Activated T-helper 1 cell treated with anti-CD3 and anti-CD28 coated beads, Interleukin-12 subunit alpha, Interleukin-12 subunit beta, Interleukin-2, Interleukin-4 antibody, amounts not matched to agents 30 ng/mL and 10 ng/mL and 1 ng/mL, durations not matched to agents 14 hours and 24 hours and 36 hours (primary cell): ENCODE measurements at regions not wholly inside any gene's neighbourhood (a gene's known extent, or its start where the extent isn't known, plus 50 kb on each side); places are given as distances from the start of the nearest gene placed in this dataset.

Experiments used
- DNase-seq: peaks from one replicate; pipeline ENCODE4 v3.0.0; 2021; ENCODE audit warnings: low spot score
- H3K27ac Mint-ChIP-seq: one replicate; pipeline ENCODE4 v1.8.0; 2021; ENCODE audit warnings: mild to moderate bottlenecking, mixed read lengths
- H3K27me3 Mint-ChIP-seq: one replicate; pipeline ENCODE4 v1.8.0; 2022; ENCODE audit warnings: mild to moderate bottlenecking, moderate library complexity, mixed read lengths; ENCODE audit not compliant: insufficient read depth
- H3K36me3 Mint-ChIP-seq: one replicate; pipeline ENCODE4 v1.8.0; 2021; ENCODE audit warnings: low read depth, mixed read lengths
- H3K4me1 Mint-ChIP-seq: one replicate; pipeline ENCODE4 v1.8.0; 2021; ENCODE audit warnings: low read depth, mixed read lengths
- H3K4me3 Mint-ChIP-seq: one replicate; pipeline ENCODE4 v1.8.0; 2021; ENCODE audit warnings: mild to moderate bottlenecking, moderate library complexity, mixed read lengths
- H3K9me3 Mint-ChIP-seq: one replicate; pipeline ENCODE4 v1.8.0; 2021; ENCODE audit warnings: mixed read lengths
- intact Hi-C: fragments of 100-400 bp; cut with micrococcal nuclease; formaldehyde crosslinking; loops from one replicate; pipeline ENCODE4 v1.15.1; 2024

DNA sequence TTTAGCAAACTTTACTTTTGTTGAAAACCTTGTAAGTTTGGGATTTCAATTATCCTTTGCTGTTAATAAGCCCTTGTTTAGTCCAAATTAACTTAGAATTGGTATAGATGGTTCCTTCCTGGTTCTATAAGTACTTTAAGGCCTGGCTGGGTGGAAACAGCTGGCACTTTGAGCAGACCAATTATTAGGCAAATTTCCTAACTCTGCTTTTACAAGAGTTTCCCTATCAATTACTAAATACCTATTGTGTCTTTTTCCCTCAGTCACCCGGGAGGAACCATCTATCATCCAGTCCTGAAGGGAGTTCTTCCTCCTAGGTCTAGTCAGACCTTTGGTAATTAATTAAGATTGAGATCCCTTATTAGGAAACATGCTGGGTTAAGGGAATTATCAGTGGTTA lies 138.0 kb downstream of the SLC38A6 start:
- peaks cover 14% of the 10 kb centered on the region for H3K4me1 Mint-ChIP-seq
- no peak for DNase-seq
- H3K4me3 Mint-ChIP-seq = no peak overlapping the region
- intact Hi-C loops = no loop called here
- peaks cover 4% of the 10 kb centered on the region for H3K36me3 Mint-ChIP-seq
- H3K9me3 Mint-ChIP-seq = peaks cover 15% of the 10 kb centered on the region
- no peak overlapping the region for H3K27ac Mint-ChIP-seq
- no peaks in the 10 kb centered on the region for H3K27me3 Mint-ChIP-seq

DNA sequence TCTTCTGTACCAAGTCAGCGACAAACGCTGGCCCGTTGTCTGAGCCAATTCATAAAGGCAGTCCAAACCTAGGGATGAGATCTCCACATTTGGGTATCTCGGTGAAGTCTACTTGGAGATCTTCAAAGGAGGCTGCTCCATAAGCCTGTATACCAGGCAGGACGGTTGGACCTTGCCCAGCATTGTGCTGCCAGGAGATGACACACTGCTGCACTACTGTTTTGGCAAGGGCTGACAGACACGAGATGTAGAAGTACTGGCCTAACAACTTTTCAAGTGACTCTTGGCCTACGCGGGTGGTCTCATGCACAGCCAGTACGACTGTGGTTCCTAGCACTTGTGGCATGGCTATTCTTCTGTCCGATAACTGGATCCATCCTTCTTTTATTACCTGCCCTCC lies 135.3 kb downstream of the SLC38A6 start:
- DNase-seq = no peak
- H3K36me3 Mint-ChIP-seq = peaks cover 4% of the 10 kb centered on the region
- intact Hi-C loops = no loop called here
- H3K4me1 Mint-ChIP-seq = peaks cover 14% of the 10 kb centered on the region
- no peak overlapping the region for H3K4me3 Mint-ChIP-seq
- no peak overlapping the region for H3K27ac Mint-ChIP-seq
- H3K27me3 Mint-ChIP-seq = no peaks in the 10 kb centered on the region
- peaks cover 20% of the 10 kb centered on the region for H3K9me3 Mint-ChIP-seq

DNA sequence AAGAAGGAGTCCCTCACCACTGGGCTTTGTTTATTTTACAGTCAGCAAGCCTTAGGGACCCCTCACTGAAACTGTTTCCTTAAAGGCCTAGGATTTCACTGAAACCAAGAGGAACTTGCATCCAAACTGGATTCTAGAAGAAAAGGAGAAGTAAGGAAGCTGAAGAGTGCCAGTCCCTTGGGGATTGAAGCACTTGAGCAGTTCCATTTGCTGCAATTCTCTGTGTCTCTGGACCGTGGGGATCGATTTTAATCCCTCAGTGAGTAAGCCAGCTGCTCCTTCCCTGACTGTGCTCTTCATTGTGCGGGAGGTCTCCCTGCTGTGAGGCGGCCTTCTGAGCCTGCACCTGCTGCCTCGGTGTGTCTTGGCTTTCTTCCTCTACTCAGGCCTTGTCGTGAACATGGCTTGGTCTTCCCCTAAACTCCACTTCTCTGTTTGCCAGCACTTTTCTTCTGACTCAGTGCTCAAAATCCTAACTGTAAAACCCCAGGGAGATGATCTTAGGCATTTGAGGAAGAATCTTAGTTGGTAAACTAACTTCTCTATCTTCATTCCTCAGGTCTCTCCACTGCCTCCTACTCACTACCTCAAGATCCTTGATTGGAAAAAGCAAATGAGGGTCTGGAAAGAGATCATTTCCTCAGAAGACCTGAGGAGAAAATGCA lies 132.6 kb downstream of the SLC38A6 start:
- H3K9me3 Mint-ChIP-seq = peaks cover 20% of the 10 kb centered on the region
- H3K4me3 Mint-ChIP-seq = no peak overlapping the region
- DNase-seq = no peak
- no peaks in the 10 kb centered on the region for H3K27me3 Mint-ChIP-seq
- H3K27ac Mint-ChIP-seq = no peak overlapping the region
- peaks cover 6% of the 10 kb centered on the region for H3K4me1 Mint-ChIP-seq
- intact Hi-C loops = no loop called here
- peaks cover 2% of the 10 kb centered on the region for H3K36me3 Mint-ChIP-seq

DNA sequence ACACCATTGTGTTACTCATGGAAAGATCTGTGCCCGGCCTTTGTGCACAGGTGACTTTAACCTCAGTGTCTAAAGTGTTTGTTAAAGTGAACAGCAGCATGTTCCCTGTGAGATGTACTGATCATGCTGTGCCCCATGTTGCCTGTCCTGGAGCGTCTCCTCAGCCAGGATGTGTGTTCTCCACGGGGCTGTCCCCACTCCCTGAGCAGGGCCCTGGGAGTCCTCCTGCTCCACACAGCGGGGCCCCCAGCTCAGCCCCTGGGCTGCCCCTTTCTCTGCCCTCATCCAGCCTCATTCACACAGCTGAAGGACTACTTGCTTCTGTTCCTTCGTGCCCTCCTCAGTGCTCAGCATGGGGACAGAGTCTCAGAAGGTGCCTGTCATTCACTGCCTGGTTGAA lies 131.5 kb downstream of the SLC38A6 start:
- Mint-ChIP-seq H3K27me3 (no peaks in the 10 kb centered on the region), H3K36me3 (peaks cover 2% of the 10 kb centered on the region), H3K9me3 (peaks cover 20% of the 10 kb centered on the region), H3K4me3 (no peak overlapping the region), H3K27ac (no peak overlapping the region), H3K4me1 (peaks cover 6% of the 10 kb centered on the region)
- intact Hi-C loops = no loop called here
- no peak for DNase-seq

DNA sequence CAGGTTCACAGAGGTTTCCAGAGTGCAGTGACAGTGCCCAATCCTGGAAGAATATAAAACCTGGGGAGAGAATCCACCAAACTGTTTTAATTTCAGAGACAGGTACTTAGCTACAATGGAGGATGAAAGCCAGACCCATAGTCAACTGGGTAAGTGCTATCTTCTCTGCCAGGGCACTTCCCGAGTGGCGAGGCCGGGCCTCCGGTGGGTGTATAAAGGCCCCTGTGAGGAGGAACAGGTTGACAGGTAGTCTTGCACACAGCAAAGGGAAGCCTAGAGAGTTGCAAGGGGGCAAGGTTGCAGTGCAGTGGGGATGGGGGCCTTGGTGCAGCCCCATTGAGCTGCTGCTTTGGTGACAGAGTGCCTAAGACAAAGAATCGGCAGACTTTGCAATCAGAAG lies 130.7 kb downstream of the SLC38A6 start:
- no peak for DNase-seq
- intact Hi-C loops = no loop called here
- peaks cover 20% of the 10 kb centered on the region for H3K9me3 Mint-ChIP-seq
- peaks cover 6% of the 10 kb centered on the region for H3K4me1 Mint-ChIP-seq
- H3K36me3 Mint-ChIP-seq = peaks cover 2% of the 10 kb centered on the region
- no peak overlapping the region for H3K27ac Mint-ChIP-seq
- H3K4me3 Mint-ChIP-seq = no peak overlapping the region
- H3K27me3 Mint-ChIP-seq = no peaks in the 10 kb centered on the region

DNA sequence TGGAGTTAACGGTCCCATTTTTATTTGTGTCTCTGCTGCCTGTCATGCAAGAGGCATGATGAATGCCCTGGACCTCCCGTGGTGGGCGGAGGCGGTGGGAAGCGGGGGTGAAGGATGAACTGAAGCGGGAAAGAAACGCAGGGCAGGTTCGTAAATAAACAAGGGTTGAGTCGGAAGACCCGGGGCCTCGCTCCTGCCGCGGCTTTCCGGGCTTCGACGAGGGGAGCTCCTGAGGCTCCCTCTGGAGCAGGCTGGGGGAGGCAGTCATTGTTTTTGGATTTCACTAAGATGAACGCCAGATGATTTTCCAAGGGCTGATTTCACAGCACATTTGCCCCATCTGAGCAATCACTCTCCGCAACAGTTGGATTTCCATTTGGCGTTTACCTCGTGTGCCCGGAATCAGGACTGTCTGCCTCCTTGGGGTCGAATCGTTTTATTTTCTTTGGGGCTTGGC lies 130.2 kb downstream of the SLC38A6 start:
- peaks cover 20% of the 10 kb centered on the region for H3K9me3 Mint-ChIP-seq
- H3K4me3 Mint-ChIP-seq = no peak overlapping the region
- no peaks in the 10 kb centered on the region for H3K27me3 Mint-ChIP-seq
- peaks cover 6% of the 10 kb centered on the region for H3K4me1 Mint-ChIP-seq
- peaks cover 2% of the 10 kb centered on the region for H3K36me3 Mint-ChIP-seq
- no peak for DNase-seq
- intact Hi-C loops = no loop called here
- H3K27ac Mint-ChIP-seq = no peak overlapping the region

DNA sequence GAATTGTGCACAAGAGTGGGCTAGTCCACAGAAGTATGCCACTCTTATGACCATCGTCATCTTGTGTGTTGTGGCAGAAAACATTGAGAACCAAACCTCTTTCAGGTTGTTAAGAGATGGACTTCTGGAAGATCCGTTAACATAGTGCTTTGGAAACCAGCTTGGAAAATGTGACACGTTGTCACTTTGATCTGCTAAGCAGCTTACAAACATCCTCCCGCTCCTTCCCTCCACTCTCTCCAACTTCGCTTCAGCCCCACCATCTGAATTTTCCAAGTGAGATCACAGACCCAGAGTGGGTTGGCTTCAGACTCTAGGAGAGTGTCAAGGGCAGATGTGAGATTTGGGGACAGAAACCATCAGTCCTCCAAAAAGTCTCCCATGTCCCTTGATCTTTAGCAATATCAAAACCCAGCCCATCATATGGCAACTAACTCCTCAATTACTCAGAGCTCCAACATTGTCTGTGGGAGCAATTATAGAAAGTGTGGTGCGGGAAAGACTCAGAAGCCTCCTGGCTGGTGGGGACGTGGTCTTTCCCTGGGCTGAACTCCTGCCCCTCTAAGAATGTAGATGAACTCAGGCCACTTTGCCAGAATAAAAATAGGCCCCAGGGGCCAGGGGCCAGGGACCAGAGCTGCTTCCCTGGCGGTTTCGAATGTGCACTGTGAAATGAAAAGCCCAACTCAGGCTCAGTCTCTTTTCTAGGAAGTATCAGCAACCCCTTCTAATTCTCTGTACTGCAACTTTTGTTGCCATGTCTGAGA lies 129.5 kb downstream of the SLC38A6 start:
- H3K27ac Mint-ChIP-seq = no peak overlapping the region
- peaks cover 19% of the 10 kb centered on the region for H3K9me3 Mint-ChIP-seq
- H3K4me1 Mint-ChIP-seq = peaks cover 6% of the 10 kb centered on the region
- peaks cover 2% of the 10 kb centered on the region for H3K36me3 Mint-ChIP-seq
- no peaks in the 10 kb centered on the region for H3K27me3 Mint-ChIP-seq
- no peak for DNase-seq
- intact Hi-C loops = no loop called here
- H3K4me3 Mint-ChIP-seq = no peak overlapping the region

DNA sequence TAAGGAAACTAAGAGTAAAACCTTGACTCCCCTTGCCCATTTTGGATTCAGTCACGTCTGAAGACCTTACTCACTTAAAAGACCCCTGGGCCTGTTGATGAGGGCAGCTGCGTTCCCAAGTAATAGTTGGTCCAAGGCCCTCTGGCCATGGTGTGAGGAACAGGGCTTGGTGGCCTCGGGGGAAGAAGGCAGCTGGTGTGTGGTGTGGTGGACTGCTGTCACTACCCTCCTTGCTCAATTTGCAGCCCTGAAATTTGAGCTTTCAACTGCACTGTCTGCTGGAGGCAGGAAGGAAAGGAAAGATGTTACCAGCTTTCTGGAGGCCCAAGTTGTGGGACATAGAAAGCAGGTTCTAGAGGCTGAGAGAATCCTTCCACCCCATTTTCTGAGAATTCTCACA lies 128.2 kb downstream of the SLC38A6 start:
- DNase-seq = no peak
- H3K9me3 Mint-ChIP-seq = peaks cover 14% of the 10 kb centered on the region
- intact Hi-C loops = no loop called here
- H3K36me3 Mint-ChIP-seq = peaks cover 4% of the 10 kb centered on the region
- H3K4me1 Mint-ChIP-seq = peaks cover 8% of the 10 kb centered on the region
- no peak overlapping the region for H3K27ac Mint-ChIP-seq
- H3K27me3 Mint-ChIP-seq = no peaks in the 10 kb centered on the region
- H3K4me3 Mint-ChIP-seq = no peak overlapping the region

DNA sequence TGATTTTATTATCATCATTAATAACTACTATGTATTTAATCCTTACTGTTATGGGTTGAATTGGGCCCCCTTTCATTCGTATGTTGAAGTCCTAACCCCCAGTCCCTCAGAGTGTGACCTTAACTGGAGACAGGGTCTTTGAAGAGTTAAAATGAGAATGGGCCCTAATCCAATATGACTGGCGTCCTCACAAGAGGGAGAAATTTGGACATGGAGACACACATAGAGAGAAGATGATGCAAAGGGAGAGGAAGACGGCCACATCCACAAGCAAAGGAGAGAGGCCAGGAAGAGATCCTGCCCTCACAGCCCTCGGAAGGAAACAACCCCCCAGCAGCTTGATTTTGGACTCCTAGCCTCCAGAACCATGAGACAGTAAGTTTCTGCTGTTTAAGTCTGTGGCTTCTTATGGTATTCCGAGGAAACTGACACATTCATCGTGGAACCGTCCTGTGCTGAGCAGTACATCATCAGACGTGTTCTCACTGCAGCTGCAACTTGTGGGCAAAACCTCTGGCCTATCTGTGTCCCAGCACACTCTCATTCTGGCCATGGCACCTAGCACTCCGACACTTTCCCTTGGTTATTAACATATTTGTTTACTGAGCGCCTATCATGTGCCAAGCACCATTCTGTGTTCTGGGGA lies 127.6 kb downstream of the SLC38A6 start:
- H3K27me3 Mint-ChIP-seq = no peaks in the 10 kb centered on the region
- intact Hi-C loops = no loop called here
- H3K36me3 Mint-ChIP-seq = peaks cover 4% of the 10 kb centered on the region
- H3K4me1 Mint-ChIP-seq = peaks cover 14% of the 10 kb centered on the region
- H3K27ac Mint-ChIP-seq = no peak overlapping the region
- H3K9me3 Mint-ChIP-seq = peaks cover 7% of the 10 kb centered on the region
- no peak overlapping the region for H3K4me3 Mint-ChIP-seq
- no peak for DNase-seq

DNA sequence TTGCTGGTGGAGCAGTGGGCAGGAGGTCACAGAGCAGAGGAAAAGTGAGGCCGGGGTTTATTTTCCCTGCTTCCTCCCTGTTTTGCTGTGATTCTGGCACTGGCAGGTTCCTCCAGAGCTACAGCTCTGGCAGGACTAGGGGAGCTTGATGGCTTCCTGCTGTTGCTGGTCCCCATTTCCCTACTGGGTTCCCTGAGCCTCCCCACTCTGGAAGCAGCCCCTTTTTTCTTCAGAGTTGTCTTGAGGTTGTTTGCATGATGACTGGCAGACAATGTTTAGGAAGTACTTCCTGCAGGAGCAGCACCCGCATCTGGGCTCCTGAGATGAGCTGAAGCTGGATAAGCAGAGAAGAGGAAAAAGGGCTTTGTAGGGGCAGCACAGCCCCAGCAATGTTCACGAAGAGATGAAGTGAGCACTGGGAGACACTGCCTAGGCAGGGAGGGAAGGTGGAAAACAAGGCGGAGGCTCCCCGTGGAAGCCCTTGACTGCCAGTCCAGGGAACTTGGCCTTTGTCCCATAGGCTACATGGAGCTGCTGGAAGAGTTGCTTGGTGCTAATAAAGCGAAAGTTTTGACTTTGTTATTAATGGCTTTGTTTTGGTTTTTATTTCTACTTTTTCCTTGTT lies 126.9 kb downstream of the SLC38A6 start:
- intact Hi-C loops = no loop called here
- Mint-ChIP-seq H3K4me3 (no peak overlapping the region), H3K27ac (no peak overlapping the region), H3K36me3 (peaks cover 4% of the 10 kb centered on the region), H3K27me3 (no peaks in the 10 kb centered on the region), H3K9me3 (peaks cover 7% of the 10 kb centered on the region), H3K4me1 (peaks cover 21% of the 10 kb centered on the region)
- DNase-seq = no peak

DNA sequence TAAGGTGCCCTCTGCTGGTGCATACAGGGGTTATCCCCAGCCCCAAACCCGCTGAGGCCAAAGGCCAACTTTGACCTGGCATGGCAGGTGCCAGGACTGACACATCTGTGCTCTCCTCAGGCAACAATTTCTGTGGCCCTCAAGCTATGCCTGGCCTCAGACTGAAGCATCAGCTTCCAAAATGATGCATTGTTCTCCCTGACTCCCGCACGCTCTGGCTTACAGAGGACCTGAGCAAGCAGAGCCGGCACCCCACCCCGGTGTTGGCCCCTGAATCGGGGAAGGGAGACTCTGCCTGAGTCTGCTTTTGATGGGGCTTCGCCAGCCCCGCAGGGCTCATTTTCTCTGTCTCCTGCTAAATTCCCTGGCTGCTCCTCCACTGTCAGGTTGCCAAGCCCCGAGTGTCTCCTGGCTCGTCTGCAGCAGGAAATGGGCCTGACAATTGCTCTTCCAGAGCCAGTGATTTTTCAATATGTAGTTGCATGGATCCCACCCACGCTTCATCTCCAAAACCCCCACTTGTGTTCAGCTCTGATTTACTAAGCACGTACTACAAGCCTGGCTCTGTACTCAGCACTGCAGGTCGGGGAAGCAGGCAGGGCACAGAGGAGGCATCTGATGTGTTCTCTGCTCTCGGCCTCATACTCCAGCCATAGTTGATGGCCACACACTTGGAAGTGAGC lies 126.1 kb downstream of the SLC38A6 start:
- no peak overlapping the region for H3K27ac Mint-ChIP-seq
- peaks cover 4% of the 10 kb centered on the region for H3K36me3 Mint-ChIP-seq
- peaks cover 30% of the 10 kb centered on the region for H3K4me1 Mint-ChIP-seq
- intact Hi-C loops = no loop called here
- no peak overlapping the region for H3K4me3 Mint-ChIP-seq
- H3K27me3 Mint-ChIP-seq = no peaks in the 10 kb centered on the region
- no peak for DNase-seq
- peaks cover 7% of the 10 kb centered on the region for H3K9me3 Mint-ChIP-seq

DNA sequence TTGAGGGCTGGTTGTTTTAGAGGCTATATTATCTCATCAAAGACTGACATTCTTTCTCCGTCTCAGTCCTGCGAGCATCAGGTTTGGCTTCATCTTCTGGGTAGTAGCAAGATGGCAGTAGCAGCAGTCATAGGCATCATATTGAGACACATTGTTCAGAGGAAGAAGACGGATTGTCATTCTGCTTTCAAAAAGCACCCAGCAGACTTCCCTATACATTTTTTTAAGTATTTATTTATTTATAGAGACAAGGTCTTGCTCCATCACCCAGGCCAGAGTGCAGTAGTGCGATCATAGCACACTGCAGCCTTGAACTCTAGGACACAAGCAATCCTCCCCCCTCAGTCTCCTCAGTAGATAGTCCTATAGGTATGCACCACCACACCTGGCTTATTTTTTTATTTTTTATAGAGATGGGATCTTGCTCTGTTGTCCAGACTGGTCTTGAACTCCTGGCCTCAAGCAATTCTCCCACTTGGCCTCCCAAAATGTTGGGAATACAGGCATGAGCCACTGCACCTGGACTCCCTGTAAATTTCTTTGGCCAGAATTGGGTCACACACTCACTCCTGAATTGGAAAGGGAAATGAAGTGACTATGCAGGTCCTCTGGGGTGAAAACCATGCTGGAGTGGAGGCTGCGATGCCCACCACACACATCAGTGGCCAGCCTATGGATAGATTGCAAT lies 125.4 kb downstream of the SLC38A6 start:
- intact Hi-C loops = no loop called here
- Mint-ChIP-seq H3K36me3 (peaks cover 4% of the 10 kb centered on the region), H3K27ac (no peak overlapping the region), H3K9me3 (peaks cover 7% of the 10 kb centered on the region), H3K4me3 (no peak overlapping the region), H3K27me3 (no peaks in the 10 kb centered on the region), H3K4me1 (peaks cover 37% of the 10 kb centered on the region)
- no peak for DNase-seq
